Fibroblast of skin of scalp (primary cell): ENCODE measurements at regions not wholly inside any gene's neighbourhood (a gene's known extent, or its start where the extent isn't known, plus 50 kb on each side); places are given as distances from the start of the nearest gene placed in this dataset.
A peak's percentile ranks its signal among the peaks of the same experiment; 100 is the strongest.

Experiments
- DNase-seq: peaks from one replicate; pipeline ENCODE4 v3.0.0-alpha.2; 2013

- no peak for DNase-seq
Observed at GRCh38 chr2:195495966-195496365, 161.1 kb upstream of the SLC39A10 start.

GRCh38 chr2:195495351-195495750, 161.7 kb upstream of the SLC39A10 start:
- no peak for DNase-seq

DNA sequence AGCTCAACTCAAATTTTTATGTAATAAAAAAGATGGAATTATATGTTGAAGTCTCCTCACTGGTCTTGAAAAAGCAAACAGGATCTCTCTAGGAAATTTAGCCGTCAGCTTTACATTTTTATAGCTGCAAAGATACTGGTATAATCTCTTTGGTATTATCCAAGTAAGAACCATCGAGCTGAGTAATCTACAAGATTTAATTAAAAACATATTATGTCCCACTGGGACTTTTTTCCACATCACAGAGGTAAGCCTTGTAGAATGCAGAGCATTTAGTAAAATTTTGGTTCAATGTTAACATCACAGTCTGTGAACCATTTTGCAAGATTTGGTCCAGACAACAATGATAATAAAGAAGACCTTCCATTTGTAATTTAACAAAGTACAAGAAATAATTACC, 162.6 kb upstream of the SLC39A10 start:
- DNase-seq: peak; percentile 67

- no peak for DNase-seq
Observed at GRCh38 chr2:195493416-195493815, 163.6 kb upstream of the SLC39A10 start.

DNA sequence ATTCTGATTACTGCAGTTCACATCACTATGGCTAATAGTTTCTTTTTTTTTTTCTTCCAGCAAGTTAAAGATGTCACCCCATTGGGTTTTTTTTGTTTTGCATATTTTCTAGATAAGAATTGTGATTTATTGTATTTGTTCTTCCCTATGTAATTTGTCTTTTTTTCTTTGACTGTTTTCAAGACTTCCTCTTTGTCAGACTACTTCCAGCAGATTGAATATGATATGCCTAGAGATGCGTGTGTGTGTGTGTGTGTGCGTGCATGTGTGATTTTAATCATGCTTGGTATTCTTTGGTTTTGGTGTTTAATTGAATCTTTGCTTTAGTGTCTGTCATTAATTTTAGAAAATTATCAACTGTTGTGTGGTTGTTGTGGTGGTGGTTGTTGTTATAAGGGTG, 166.7 kb upstream of the SLC39A10 start:
- DNase-seq: no peak

- DNase-seq: peak; percentile 37
Observed at GRCh38 chr2:195489101-195489500, 167.9 kb upstream of the SLC39A10 start.

- no peak for DNase-seq
Observed at GRCh38 chr2:195488567-195488966, 168.5 kb upstream of the SLC39A10 start.

GRCh38 chr2:195486987-195487644, 169.9 kb upstream of the SLC39A10 start:
- DNase-seq: peak; percentile 54

DNA sequence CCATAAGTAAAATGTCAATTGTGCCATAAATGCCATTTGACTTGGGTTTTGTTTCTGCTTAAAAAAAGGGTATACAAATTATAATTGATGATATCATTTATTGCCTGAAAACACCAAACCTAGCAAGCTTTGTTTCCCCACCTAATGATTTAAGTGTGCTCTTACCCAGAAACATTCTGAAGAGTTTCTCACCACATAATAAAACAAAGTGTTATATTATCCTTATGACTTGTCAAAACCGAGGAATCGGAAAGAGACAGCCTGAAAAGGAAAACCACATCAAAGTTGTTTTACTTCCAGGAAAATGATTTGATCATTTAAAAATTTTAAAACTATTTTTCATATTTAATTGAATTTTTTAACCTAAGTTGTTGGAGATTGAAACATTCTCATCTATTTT, 170.5 kb upstream of the SLC39A10 start:
- DNase-seq: no peak

DNA sequence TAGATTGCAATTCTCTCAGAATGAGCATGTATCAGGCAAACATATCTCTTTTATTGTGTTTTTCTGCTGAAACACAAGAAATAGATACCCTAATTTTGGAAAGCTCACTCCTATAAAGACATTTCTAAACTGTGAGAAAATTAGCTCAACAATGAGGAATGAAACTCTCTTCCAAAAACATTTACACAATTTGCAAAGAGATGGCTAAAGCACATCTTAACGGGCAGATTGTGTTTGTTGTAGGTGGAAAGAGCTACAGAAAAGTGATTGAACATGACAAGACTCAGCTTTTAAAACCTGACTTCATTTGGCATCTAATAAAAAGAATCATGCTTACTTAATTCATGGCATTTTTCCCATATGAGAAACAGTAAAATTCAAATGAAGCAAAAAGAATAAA, 175.0 kb upstream of the SLC39A10 start:
- DNase-seq: no peak

DNA sequence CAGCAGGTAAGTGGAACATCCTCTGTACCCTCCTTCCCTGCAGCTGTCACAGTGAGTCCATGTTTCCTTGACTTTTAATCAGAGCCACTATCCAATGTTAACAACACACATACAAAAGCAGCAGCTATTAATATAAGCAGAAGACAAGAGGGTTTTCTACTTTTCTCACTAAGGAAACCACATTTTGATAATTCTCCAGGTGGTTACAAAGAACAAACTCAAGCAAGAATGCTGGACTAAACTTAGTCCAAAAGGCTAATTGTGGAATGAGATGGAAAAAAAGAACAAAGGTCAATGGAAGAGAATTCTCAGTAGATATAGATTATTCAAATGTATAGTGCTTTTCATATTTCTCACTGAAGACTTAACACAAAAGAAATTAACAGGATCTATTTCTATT, 176.9 kb upstream of the SLC39A10 start:
- no peak for DNase-seq

DNA sequence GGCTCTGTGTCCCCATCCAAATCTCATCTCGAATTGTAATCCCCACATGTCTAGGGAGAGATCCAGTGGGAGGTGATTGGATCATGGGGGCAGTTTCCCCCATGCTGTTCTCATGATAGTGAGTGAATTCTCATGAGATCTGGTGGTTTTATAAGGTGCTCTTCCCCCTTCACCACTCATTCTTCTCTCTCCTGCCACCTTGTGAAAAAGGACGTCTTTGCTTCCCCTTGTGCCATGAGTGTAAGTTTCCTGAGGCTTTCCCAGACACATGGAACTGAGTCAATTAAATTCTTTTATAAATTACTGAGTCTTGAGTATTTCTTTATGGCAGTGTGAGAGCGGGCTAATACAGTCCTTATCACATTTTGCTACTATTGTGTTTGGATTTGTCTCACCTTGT, 177.6 kb upstream of the SLC39A10 start:
- DNase-seq: no peak

DNA sequence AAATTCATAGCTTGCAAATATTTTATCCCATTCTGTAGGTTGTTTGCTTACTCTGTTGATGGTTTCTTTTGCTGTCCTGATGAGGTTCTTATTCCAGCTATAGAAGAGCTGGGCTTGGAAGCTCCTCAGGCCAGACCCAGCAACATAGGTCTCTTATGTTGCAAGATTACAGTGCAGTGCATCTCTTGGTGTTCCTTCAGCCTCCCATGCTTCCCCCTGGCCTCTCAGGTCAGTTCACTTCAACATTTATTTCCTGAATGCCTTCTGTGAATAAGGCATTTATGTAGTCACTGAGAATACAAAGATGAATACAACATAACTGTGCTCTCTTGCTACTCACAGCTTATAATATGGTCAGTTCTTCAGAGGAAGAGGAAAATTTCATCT, 179.0 kb upstream of the SLC39A10 start:
- DNase-seq: no peak

DNA sequence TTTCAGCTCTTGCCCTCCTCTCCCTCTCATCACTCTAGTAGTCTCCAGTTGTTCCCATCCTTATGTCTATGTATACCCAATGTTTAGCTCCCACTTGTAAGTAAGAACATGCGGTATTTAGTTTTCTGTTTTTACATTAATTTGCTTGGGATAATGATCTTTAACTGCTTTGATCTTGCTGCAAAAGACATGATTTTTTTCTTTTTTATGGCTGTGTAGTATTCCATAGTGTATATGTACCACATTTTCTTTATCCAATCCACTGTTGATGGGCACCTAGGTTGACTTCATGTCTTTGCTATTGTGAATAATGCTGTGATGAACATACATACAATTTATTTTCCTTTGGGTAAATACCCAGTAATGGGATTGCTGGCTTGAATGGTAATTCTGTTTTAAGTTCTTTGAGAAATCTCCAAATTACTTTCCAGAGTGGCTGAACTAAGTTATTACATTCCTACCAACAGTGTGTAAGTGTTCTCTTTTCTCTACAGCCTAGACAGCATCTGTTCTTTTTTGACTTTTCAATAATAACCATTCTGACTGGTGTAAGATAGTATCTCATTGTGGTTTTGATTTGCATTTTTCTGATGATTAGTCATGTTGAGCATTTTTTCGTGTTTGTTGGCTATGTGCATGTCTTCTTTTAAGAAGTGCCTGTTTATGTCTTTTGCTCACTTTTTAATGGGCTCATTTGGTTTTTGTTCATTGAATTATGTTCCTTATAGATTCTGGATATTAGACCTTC, 179.6 kb upstream of the SLC39A10 start:
- DNase-seq: peak; percentile 79

DNA sequence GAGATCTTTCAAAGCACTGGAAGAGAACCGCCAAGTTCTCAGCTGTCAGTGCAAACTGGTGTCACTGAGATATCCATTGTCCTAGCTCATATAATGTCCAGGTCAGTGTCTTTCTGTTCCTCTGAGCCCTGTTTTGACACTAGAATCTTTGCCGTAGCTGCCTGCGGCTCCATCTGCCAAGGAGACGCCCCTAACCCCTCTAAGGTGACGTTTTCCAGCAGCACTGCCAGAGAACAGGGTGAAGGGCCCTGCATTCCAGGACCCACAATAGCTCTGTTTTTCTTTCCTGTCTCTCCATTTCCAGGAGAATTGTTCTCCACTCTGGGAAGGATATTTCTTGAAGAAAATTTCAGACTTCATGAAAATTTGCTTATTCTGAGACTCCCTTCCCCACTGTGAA, 181.7 kb upstream of the SLC39A10 start:
- DNase-seq: no peak

DNA sequence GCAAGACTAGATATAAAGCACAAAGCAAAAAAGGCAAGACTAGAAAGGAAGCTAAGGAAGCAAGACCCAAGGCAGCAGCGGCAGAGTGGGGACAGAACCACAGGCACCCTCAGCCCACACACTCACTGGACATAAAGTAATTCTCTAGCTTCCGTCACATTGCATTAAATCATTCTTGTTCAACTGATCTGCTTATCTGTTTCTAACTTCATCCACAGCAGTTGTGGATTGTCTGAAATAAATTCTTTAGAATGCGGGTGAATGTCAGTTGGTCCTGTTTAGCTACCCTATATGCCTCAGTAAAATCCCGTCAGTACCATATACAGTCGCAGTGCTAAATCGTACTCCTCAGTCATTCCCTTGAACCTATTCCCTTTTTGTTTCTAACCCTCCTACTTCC, 183.2 kb upstream of the SLC39A10 start:
- no peak for DNase-seq

DNA sequence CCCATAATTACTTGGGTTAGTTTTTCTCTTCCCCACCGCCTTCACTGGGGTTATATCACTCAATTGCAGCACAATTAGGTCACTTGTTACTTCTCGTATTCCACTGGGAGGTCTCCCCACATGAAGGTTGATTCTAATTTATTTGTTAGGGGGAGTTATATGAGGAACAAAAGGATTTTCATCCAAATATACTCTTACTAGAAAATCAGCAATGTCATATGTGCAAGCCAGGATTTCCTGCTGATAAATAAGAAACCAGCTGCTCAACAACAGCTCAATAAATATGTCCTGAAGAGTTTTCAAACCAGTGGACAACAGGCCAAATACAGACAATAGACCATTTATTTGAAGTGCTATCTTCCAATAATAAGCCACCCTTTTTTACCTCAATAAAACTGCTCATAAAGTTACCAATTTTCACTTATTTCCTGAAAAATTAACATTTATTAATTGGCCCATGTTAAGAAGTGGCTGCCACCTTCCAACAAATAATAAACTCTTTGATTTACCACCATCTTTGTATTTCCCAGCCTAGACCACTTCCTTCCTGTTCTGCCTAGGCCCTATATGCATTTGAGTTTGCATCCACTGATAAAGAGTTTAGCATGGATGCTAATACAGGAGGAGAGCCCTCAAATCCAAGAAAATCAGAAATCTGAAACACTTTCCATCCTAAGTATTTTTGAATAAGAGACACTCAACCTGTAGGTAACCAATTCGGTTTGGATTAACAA, 184.4 kb upstream of the SLC39A10 start:
- no peak for DNase-seq

GRCh38 chr2:195471807-195472206, 185.2 kb upstream of the SLC39A10 start:
- DNase-seq: no peak

GRCh38 chr2:195471163-195471562, 185.9 kb upstream of the SLC39A10 start:
- no peak for DNase-seq

DNA sequence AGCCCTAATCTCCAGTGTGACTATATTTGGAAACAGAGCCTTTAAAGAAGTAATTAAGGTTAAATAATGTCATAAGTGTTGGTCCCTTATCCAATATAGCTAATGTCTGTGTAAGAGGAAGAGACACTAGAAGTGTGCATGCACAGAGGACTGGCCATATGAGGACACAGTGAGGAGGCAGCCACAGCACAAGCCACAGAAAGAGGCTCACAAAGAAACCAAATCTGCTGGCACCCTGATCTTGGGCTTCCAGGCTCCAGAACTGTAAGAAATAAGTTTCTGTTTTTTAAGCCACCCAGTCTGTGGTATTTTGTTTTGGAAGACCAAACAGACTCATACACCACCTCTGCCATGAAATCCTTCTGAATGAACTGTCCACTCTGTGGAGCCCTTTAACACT, 186.4 kb upstream of the SLC39A10 start:
- DNase-seq: no peak

DNA sequence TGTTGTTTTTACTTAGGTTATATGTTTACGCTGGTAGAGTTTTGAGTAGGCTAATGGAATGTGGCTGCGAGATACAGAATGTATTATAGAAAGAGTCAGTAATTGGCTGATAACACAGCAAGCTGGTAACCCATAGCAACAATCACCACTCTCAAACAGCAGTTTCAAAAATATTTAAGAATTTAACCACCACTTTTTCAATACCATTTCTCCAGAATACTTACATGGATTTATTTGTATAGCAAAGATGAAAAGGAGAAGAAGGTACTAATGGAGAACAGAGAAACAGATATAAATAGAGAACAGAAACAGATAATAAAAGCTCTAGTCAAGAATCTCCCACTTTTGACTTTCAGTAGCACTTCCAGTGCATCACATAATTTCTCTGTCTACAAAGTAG, 188.3 kb upstream of the SLC39A10 start:
- no peak for DNase-seq

GRCh38 chr2:195466427-195466826, 190.6 kb upstream of the SLC39A10 start:
- no peak for DNase-seq

DNA sequence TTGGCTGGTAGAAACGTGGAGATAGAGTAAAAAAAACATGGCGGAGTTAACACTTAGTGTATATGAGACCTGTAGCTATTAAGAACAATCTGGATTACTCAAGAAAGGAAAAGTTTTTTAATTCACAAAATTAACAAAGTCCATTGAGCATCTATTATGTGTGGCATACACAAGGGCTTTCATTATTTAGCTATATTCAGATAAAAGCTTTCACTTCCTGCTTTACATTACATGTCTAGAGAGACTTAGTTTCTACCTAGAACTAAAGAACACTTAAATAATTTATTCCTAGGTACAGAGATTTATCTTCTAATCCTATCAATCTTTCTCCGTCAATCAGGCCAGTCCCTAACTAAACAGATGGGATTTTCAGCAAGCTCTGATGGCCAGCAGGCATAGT, 196.0 kb upstream of the SLC39A10 start:
- DNase-seq: no peak

DNA sequence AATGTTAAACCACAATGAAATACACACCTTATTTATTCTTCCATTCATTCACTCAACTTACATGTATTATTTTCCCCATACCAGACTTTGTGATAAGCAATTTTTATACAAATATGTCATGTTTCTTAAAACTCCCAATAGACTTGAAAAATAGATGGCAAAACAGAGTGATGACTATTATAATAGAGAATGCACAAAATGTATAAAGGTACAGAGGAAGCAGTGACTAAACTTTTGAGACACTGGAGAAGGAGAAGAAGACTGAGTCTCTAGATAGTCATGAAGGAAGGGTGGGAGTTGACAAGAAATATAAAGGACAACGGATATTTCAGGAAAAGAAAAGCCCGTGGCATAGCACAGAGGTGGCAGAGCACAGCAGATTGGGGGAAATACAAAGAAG, 198.1 kb upstream of the SLC39A10 start:
- no peak for DNase-seq
